NCI-H526 treated with DMSO at 0.1 percent for 48 hours (cell line): ENCODE measurements at regions not wholly inside any gene's neighbourhood (a gene's known extent, or its start where the extent isn't known, plus 50 kb on each side); places are given as distances from the start of the nearest gene placed in this dataset.

ENCODE experiments used
- DNase-seq: peaks from one replicate; lab custom pipeline; 2025; lab: John Stamatoyannopoulos, UW

GRCh38 chr17:79169861-79170260, 95.2 kb downstream of the ENGASE start:
- DNase-seq = no peak

- DNase-seq = no peak
Observed at GRCh38 chr17:79169366-79169765, 94.7 kb downstream of the ENGASE start.

GRCh38 chr17:79168486-79169055, 93.9 kb downstream of the ENGASE start:
- peak; percentile 7 for DNase-seq

GRCh38 chr17:79167486-79167885, 92.9 kb downstream of the ENGASE start:
- no peak for DNase-seq

GRCh38 chr17:79165756-79166473, 91.3 kb downstream of the ENGASE start:
- no peak for DNase-seq

GRCh38 chr17:79164913-79165695, 90.5 kb downstream of the ENGASE start:
- no peak for DNase-seq

- DNase-seq = no peak
Observed at GRCh38 chr17:79164408-79164807, 89.8 kb downstream of the ENGASE start.

GRCh38 chr17:79163071-79163470, 88.4 kb downstream of the ENGASE start:
- no peak for DNase-seq

- no peak for DNase-seq
Observed at GRCh38 chr17:79162012-79162963, 87.7 kb downstream of the ENGASE start.

GRCh38 chr17:79160980-79161636, 86.5 kb downstream of the ENGASE start:
- DNase-seq = no peak

- no peak for DNase-seq
Observed at GRCh38 chr17:79159926-79160325, 85.3 kb downstream of the ENGASE start.

GRCh38 chr17:79159471-79159870, 84.8 kb downstream of the ENGASE start:
- no peak for DNase-seq

GRCh38 chr17:79156463-79157095, 82.0 kb downstream of the ENGASE start:
- no peak for DNase-seq

- DNase-seq = no peak
Observed at GRCh38 chr17:79155701-79156100, 81.1 kb downstream of the ENGASE start.

GRCh38 chr17:79154951-79155585, 80.4 kb downstream of the ENGASE start:
- DNase-seq = no peak

- no peak for DNase-seq
Observed at GRCh38 chr17:79154446-79154845, 79.8 kb downstream of the ENGASE start.

GRCh38 chr17:79153367-79154130, 78.9 kb downstream of the ENGASE start:
- no peak for DNase-seq

GRCh38 chr17:79152636-79153035, 78.0 kb downstream of the ENGASE start:
- DNase-seq = no peak

GRCh38 chr17:79152110-79152509, 77.5 kb downstream of the ENGASE start:
- DNase-seq = no peak

GRCh38 chr17:79150799-79151198, 76.2 kb downstream of the ENGASE start:
- DNase-seq = no peak
